Neural cell (in vitro differentiated cells): ENCODE measurements at regions not wholly inside any gene's neighbourhood (a gene's known extent, or its start where the extent isn't known, plus 50 kb on each side); places are given as distances from the start of the nearest gene placed in this dataset.

Experiments used
- H2AFZ ChIP-seq: fragments of 200-600, 300-800 bp; sonication (generic), shearing (Covaris generic); 2 replicates; pipeline ENCODE4 v1.6.0; 2014; ENCODE audit warnings: low read depth, mild to moderate bottlenecking, antibody characterized with exemption, low read length, moderate library complexity
- H3F3A ChIP-seq: fragments of 200-600 bp; shearing (Covaris generic); 2 replicates; pipeline ENCODE4 v1.6.1; 2016; ENCODE audit warnings: mild to moderate bottlenecking, moderate library complexity, mixed read lengths, antibody characterized with exemption, low read length; ENCODE audit not compliant: insufficient read depth, poor library complexity, severe bottlenecking
- H3K27ac ChIP-seq: fragments of 200-600, 300-800 bp; sonication (generic), shearing (Covaris generic); 2 replicates; pipeline ENCODE4 v1.5.1; 2014; ENCODE audit warnings: mild to moderate bottlenecking, low read length, moderate library complexity
- H3K27me3 ChIP-seq: fragments of 300-800, 200-600 bp; sonication (generic), shearing (Covaris generic); 2 replicates; pipeline ENCODE4 v1.6.0; 2014; ENCODE audit warnings: mild to moderate bottlenecking, low read depth, low read length, moderate library complexity; ENCODE audit not compliant: insufficient read depth
- H3K36me3 ChIP-seq: fragments of 300-800, 200-600 bp; sonication (generic), shearing (Covaris generic); 2 replicates; pipeline ENCODE4 v1.5.1; 2014; ENCODE audit warnings: mild to moderate bottlenecking, antibody characterized with exemption, low read length, moderate library complexity; ENCODE audit not compliant: insufficient read depth
- H3K4me2 ChIP-seq: fragments of 300-800, 200-600 bp; sonication (generic), shearing (Covaris generic); 2 replicates; pipeline ENCODE4 v1.6.0; 2014; ENCODE audit warnings: mild to moderate bottlenecking, low read length
- H3K4me3 ChIP-seq: fragments of 300-800, 200-600 bp; sonication (generic), shearing (Covaris generic); 2 replicates; pipeline ENCODE4 v1.5.1; 2014; ENCODE audit warnings: mild to moderate bottlenecking, low read length, moderate library complexity
- H3K79me2 ChIP-seq: fragments of 200-600 bp; shearing (Covaris generic); replicated peaks from 2 replicates; pipeline ENCODE4 v1.6.0; 2014; ENCODE audit warnings: mild to moderate bottlenecking, low read length, moderate library complexity; ENCODE audit not compliant: insufficient read depth
- H3K9ac ChIP-seq: fragments of 300-800, 200-600 bp; sonication (generic), shearing (Covaris generic); 2 replicates; pipeline ENCODE4 v1.6.1; 2016; ENCODE audit warnings: mild to moderate bottlenecking, low read length, mixed read lengths
- H3K9me2 ChIP-seq: fragments of 200-600 bp; shearing (Covaris generic); 2 replicates; pipeline ENCODE4 v1.6.1; 2016; ENCODE audit warnings: mild to moderate bottlenecking, low read length, mixed read lengths; ENCODE audit not compliant: insufficient read depth
- H3K9me3 ChIP-seq: fragments of 200-600, 300-800 bp; sonication (generic), shearing (Covaris generic); 2 replicates; pipeline ENCODE4 v1.6.1; 2016; ENCODE audit warnings: mild to moderate bottlenecking, mixed run types, low read length, moderate library complexity, mixed read lengths
- H4K20me1 ChIP-seq: fragments of 200-600 bp; shearing (Covaris generic); 2 replicates; pipeline ENCODE4 v1.6.1; 2016; ENCODE audit warnings: mild to moderate bottlenecking, mixed run types; ENCODE audit not compliant: insufficient read depth
- EP300 ChIP-seq: fragments of 450-650 bp; conservative IDR thresholded peaks from 2 replicates; pipeline ENCODE4 v1.6.1; 2014; ENCODE audit warnings: antibody characterized with exemption, mild to moderate bottlenecking, moderate library complexity; ENCODE audit not compliant: poor library complexity, severe bottlenecking
- EZH2 ChIP-seq: fragments of 200-600, 300-800 bp; shearing (Covaris generic), sonication (generic); IDR thresholded peaks from 2 replicates; pipeline ENCODE4 v1.6.1; 2014; ENCODE audit warnings: antibody characterized with exemption, low read length, borderline replicate concordance, mild to moderate bottlenecking; ENCODE audit not compliant: insufficient read depth, poor library complexity, severe bottlenecking
- MXI1 ChIP-seq: fragments of 450-650 bp; conservative IDR thresholded peaks from 2 replicates; pipeline ENCODE4 v1.6.1; 2014; ENCODE audit warnings: antibody characterized with exemption, mild to moderate bottlenecking; ENCODE audit not compliant: poor library complexity, severe bottlenecking
- POLR2AphosphoS5 ChIP-seq: IDR thresholded peaks from 2 replicates; pipeline ENCODE4 v1.6.1; 2012
- RAD21 ChIP-seq: fragments of 450-650 bp; conservative IDR thresholded peaks from 2 replicates; pipeline ENCODE4 v1.6.1; 2014; ENCODE audit warnings: antibody characterized with exemption, mild to moderate bottlenecking, moderate library complexity
- SMC3 ChIP-seq: fragments of 450-650 bp; conservative IDR thresholded peaks from 2 replicates; pipeline ENCODE4 v1.6.1; 2014; ENCODE audit warnings: antibody characterized with exemption, mild to moderate bottlenecking, moderate library complexity; ENCODE audit not compliant: poor library complexity
- TAF1 ChIP-seq: IDR thresholded peaks from 2 replicates; pipeline ENCODE4 v1.6.1; 2012; ENCODE audit warnings: low read depth
- TF ChIP-seq, protein P1 (sequence below): fragments of 450-650 bp; IDR thresholded peaks from 2 replicates; pipeline ENCODE4 v1.5.1; 2014; ENCODE audit warnings: antibody characterized with exemption, mild to moderate bottlenecking, moderate library complexity; ENCODE audit not compliant: poor library complexity, severe bottlenecking
- TF ChIP-seq, protein P2 (sequence below): IDR thresholded peaks from 2 replicates; pipeline ENCODE4 v1.6.1; 2012; ENCODE audit warnings: borderline replicate concordance

DNA sequence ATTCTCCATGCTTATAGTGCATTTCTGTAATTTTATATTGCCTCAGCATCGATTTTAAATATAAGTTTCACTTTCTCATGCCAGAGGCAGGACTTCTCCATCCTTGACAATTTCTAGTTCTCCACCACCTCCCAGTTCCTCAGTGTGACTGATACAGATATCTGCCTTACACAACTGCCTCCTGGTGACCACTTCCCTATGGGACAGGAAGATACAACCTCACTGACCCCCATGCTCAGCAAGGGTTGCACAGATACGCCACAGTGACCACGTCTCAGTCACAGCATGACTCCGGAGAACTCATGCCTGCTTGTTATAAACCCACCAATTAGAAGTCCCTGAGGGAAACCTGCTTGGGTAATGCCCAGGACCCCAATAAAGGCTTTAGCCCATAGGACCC lies 284.0 kb upstream of the MC4R start:
- Histone ChIP-seq H3K9ac (no peak overlapping the region), H3K4me3 (no peak overlapping the region), H3K9me2 (no peaks in the 10 kb centered on the region), H2AFZ (no peak overlapping the region), H3K9me3 (no peaks in the 10 kb centered on the region), H3K79me2 (no peaks in the 10 kb centered on the region), H3K36me3 (no peaks in the 10 kb centered on the region), H3K27me3 (no peaks in the 10 kb centered on the region), H3K27ac (no peak overlapping the region), H3F3A (no peaks in the 10 kb centered on the region), H3K4me2 (no peak overlapping the region), H4K20me1 (no peaks in the 10 kb centered on the region)
- TF ChIP-seq, protein P1, sequence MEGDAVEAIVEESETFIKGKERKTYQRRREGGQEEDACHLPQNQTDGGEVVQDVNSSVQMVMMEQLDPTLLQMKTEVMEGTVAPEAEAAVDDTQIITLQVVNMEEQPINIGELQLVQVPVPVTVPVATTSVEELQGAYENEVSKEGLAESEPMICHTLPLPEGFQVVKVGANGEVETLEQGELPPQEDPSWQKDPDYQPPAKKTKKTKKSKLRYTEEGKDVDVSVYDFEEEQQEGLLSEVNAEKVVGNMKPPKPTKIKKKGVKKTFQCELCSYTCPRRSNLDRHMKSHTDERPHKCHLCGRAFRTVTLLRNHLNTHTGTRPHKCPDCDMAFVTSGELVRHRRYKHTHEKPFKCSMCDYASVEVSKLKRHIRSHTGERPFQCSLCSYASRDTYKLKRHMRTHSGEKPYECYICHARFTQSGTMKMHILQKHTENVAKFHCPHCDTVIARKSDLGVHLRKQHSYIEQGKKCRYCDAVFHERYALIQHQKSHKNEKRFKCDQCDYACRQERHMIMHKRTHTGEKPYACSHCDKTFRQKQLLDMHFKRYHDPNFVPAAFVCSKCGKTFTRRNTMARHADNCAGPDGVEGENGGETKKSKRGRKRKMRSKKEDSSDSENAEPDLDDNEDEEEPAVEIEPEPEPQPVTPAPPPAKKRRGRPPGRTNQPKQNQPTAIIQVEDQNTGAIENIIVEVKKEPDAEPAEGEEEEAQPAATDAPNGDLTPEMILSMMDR, result no peak
- TF ChIP-seq SMC3, result no peak

DNA sequence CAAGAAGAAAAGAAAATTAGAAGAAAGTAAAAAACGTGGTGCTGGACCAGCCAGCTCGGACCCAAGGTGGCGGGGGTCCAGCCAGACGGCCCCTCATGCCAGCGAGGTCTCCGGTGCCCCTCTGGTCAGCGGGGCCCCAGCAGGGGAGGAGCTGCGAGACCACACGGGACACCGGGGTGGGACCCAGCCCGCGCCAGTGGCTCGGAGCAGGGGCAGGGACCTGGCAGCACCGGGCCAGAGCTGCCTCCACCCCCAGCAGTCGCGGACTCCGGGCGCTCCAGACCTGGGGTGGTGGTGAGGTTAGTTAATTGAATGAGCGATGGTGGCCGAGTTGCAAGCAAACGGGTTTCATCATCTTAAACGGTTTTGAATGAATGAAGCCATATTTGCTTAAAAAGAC lies 289.9 kb upstream of the MC4R start:
- no peak overlapping the region for H3K27ac ChIP-seq
- TF ChIP-seq POLR2AphosphoS5 (no peak), EZH2 (no peak), TAF1 (no peak), SMC3 (no peak), RAD21 (no peak), EP300 (no peak), MXI1 (no peak)
- TF ChIP-seq, protein P1, result no peak
- TF ChIP-seq, protein P2, sequence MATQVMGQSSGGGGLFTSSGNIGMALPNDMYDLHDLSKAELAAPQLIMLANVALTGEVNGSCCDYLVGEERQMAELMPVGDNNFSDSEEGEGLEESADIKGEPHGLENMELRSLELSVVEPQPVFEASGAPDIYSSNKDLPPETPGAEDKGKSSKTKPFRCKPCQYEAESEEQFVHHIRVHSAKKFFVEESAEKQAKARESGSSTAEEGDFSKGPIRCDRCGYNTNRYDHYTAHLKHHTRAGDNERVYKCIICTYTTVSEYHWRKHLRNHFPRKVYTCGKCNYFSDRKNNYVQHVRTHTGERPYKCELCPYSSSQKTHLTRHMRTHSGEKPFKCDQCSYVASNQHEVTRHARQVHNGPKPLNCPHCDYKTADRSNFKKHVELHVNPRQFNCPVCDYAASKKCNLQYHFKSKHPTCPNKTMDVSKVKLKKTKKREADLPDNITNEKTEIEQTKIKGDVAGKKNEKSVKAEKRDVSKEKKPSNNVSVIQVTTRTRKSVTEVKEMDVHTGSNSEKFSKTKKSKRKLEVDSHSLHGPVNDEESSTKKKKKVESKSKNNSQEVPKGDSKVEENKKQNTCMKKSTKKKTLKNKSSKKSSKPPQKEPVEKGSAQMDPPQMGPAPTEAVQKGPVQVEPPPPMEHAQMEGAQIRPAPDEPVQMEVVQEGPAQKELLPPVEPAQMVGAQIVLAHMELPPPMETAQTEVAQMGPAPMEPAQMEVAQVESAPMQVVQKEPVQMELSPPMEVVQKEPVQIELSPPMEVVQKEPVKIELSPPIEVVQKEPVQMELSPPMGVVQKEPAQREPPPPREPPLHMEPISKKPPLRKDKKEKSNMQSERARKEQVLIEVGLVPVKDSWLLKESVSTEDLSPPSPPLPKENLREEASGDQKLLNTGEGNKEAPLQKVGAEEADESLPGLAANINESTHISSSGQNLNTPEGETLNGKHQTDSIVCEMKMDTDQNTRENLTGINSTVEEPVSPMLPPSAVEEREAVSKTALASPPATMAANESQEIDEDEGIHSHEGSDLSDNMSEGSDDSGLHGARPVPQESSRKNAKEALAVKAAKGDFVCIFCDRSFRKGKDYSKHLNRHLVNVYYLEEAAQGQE, result no peak

More for the DNA sequence above, 289.9 kb upstream of the MC4R start:
- H3K36me3 ChIP-seq, result no peaks in the 10 kb centered on the region
- no peak overlapping the region for H3K9ac ChIP-seq
- H3K4me3 ChIP-seq, result no peak overlapping the region
- H3K79me2 ChIP-seq, result no peaks in the 10 kb centered on the region
- H3K27me3 ChIP-seq, result no peaks in the 10 kb centered on the region
- H3K9me3 ChIP-seq, result no peaks in the 10 kb centered on the region
- H2AFZ ChIP-seq, result no peak overlapping the region
- no peaks in the 10 kb centered on the region for H3F3A ChIP-seq
- H3K4me2 ChIP-seq, result no peak overlapping the region
- no peaks in the 10 kb centered on the region for H3K9me2 ChIP-seq
- no peaks in the 10 kb centered on the region for H4K20me1 ChIP-seq
